OCI-LY1 (cell line): ENCODE measurements at regions not wholly inside any gene's neighbourhood (a gene's known extent, or its start where the extent isn't known, plus 50 kb on each side); places are given as distances from the start of the nearest gene placed in this dataset.

Experiments
- H2AFZ ChIP-seq: fragments of 200-600 bp; sonication (generic), shearing (Covaris generic); 2 replicates; pipeline ENCODE4 v1.6.0; 2014; ENCODE audit warnings: antibody characterized with exemption, mild to moderate bottlenecking, low read length
- H3F3A ChIP-seq: fragments of 200-600 bp; sonication (generic), shearing (Covaris generic); 2 replicates; pipeline ENCODE4 v1.6.0; 2014; ENCODE audit warnings: mild to moderate bottlenecking, antibody characterized with exemption, low read length, moderate library complexity; ENCODE audit not compliant: insufficient read depth
- H3K27ac ChIP-seq: fragments of 200-600 bp; sonication (generic); 2 replicates; pipeline ENCODE4 v1.5.1; 2014; ENCODE audit warnings: low read length, mixed run types, mild to moderate bottlenecking, low read depth; ENCODE audit not compliant: poor library complexity, severe bottlenecking
- H3K27me3 ChIP-seq: fragments of 200-600 bp; sonication (generic); 2 replicates; pipeline ENCODE4 v1.6.0; 2014; ENCODE audit warnings: antibody characterized with exemption, mild to moderate bottlenecking, low read length, moderate library complexity; ENCODE audit not compliant: insufficient read depth
- H3K36me3 ChIP-seq: fragments of 200-600 bp; sonication (generic); 2 replicates; pipeline ENCODE4 v1.6.1; 2014; ENCODE audit warnings: mild to moderate bottlenecking, antibody characterized with exemption, low read length, moderate library complexity, mixed read lengths; ENCODE audit not compliant: insufficient read depth
- H3K4me1 ChIP-seq: fragments of 200-600 bp; sonication (generic); 2 replicates; pipeline ENCODE4 v1.5.1; 2014; ENCODE audit warnings: mild to moderate bottlenecking, low read length, moderate library complexity; ENCODE audit not compliant: insufficient read depth, severe bottlenecking
- H3K4me2 ChIP-seq: fragments of 200-600 bp; sonication (generic), shearing (Covaris generic); 2 replicates; pipeline ENCODE4 v1.6.1; 2014; ENCODE audit warnings: low read length
- H3K4me3 ChIP-seq: fragments of 200-600 bp; sonication (generic); 2 replicates; pipeline ENCODE4 v1.5.1; 2014; ENCODE audit warnings: low read length, low read depth, mild to moderate bottlenecking, mixed read lengths; ENCODE audit not compliant: poor library complexity, severe bottlenecking
- H3K79me2 ChIP-seq: fragments of 200-600 bp; shearing (Covaris generic); 2 replicates; pipeline ENCODE4 v1.6.1; 2016; ENCODE audit warnings: mixed run types, low read length, mixed read lengths; ENCODE audit not compliant: insufficient read depth
- H3K9ac ChIP-seq: fragments of 200-600 bp; sonication (generic), shearing (Covaris generic); 2 replicates; pipeline ENCODE4 v1.6.1; 2014; ENCODE audit warnings: mild to moderate bottlenecking, low read length, mixed read lengths
- H3K9me2 ChIP-seq: fragments of 200-600 bp; sonication (generic), shearing (Covaris generic); 2 replicates; pipeline ENCODE4 v1.6.1; 2014; ENCODE audit warnings: low read depth, mild to moderate bottlenecking, low read length, mixed read lengths
- H3K9me3 ChIP-seq: fragments of 200-600 bp; shearing (Covaris generic); 2 replicates; pipeline ENCODE4 v1.6.1; 2014; ENCODE audit warnings: low read length, mixed read lengths
- H4K20me1 ChIP-seq: fragments of 200-600 bp; sonication (generic), shearing (Covaris generic); 2 replicates; pipeline ENCODE4 v1.6.0; 2016; ENCODE audit warnings: mild to moderate bottlenecking, low read length; ENCODE audit not compliant: insufficient read depth
- CTCF ChIP-seq: fragments of 200-600 bp; sonication (generic), shearing (Covaris generic); IDR thresholded peaks from 2 replicates; pipeline ENCODE4 v1.5.1; 2017; ENCODE audit warnings: mild to moderate bottlenecking, antibody characterized with exemption, low read length, moderate library complexity, mixed read lengths
- EZH2 ChIP-seq: fragments of 200-600 bp; sonication (generic), shearing (Covaris generic); IDR thresholded peaks from 2 replicates; pipeline ENCODE4 v1.8.0; 2017; ENCODE audit warnings: borderline replicate concordance, mixed run types, mild to moderate bottlenecking, antibody characterized with exemption, low read length, moderate library complexity, mixed read lengths

- no peak overlapping the region for H3K9ac ChIP-seq
- no peaks in the 10 kb centered on the region for H3K27me3 ChIP-seq
- H4K20me1 ChIP-seq, result no peaks in the 10 kb centered on the region
- H3K4me2 ChIP-seq, result no peak overlapping the region
- H3K4me3 ChIP-seq, result no peak overlapping the region
- TF ChIP-seq EZH2 (no peak), CTCF (no peak)
- H3K9me2 ChIP-seq, result no peaks in the 10 kb centered on the region
- no peaks in the 10 kb centered on the region for H3K36me3 ChIP-seq
- no peak overlapping the region for H2AFZ ChIP-seq
- no peaks in the 10 kb centered on the region for H3K4me1 ChIP-seq
- no peaks in the 10 kb centered on the region for H3F3A ChIP-seq
- H3K27ac ChIP-seq, result no peak overlapping the region
- no peaks in the 10 kb centered on the region for H3K9me3 ChIP-seq
- H3K79me2 ChIP-seq, result no peaks in the 10 kb centered on the region
These were observed 227.4 kb downstream of the SLC7A11 start for GRCh38 chr4:138014590-138015288.

DNA sequence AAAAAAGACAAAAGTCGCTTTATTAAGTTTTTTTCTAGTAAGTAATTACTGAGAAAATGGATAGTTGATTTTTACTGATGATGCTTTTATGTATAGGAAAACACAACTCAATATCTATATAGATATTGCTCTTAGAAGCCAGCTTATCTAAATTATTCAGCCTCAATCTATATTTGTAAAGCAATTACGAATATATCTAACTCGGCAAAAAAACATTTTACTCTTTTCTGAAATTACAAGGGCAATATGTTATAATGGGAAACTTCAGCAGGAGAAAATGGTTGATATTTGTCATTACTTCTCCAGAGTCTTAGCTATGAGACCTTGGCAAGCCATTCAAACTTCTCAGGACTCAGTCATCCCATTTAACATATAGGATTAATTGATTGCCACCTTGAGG lies 228.5 kb downstream of the SLC7A11 start:
- Histone ChIP-seq H3K4me3 (no peak overlapping the region), H3K36me3 (no peaks in the 10 kb centered on the region), H4K20me1 (no peaks in the 10 kb centered on the region), H2AFZ (no peak overlapping the region), H3K27ac (no peak overlapping the region), H3K9me3 (no peaks in the 10 kb centered on the region), H3K4me2 (no peak overlapping the region), H3K9ac (no peak overlapping the region), H3K79me2 (no peaks in the 10 kb centered on the region), H3K4me1 (no peaks in the 10 kb centered on the region), H3K9me2 (no peaks in the 10 kb centered on the region), H3K27me3 (no peaks in the 10 kb centered on the region), H3F3A (no peaks in the 10 kb centered on the region)
- TF ChIP-seq CTCF (no peak), EZH2 (no peak)

- no peak overlapping the region for H3K4me2 ChIP-seq
- no peaks in the 10 kb centered on the region for H3K4me1 ChIP-seq
- H3K27ac ChIP-seq, result no peak overlapping the region
- H2AFZ ChIP-seq, result no peak overlapping the region
- no peaks in the 10 kb centered on the region for H4K20me1 ChIP-seq
- H3K9ac ChIP-seq, result no peak overlapping the region
- TF ChIP-seq EZH2, result no peak
- TF ChIP-seq CTCF, result no peak
- H3F3A ChIP-seq, result no peaks in the 10 kb centered on the region
- no peaks in the 10 kb centered on the region for H3K27me3 ChIP-seq
- no peaks in the 10 kb centered on the region for H3K36me3 ChIP-seq
- H3K79me2 ChIP-seq, result no peaks in the 10 kb centered on the region
- no peak overlapping the region for H3K4me3 ChIP-seq
- H3K9me3 ChIP-seq, result no peaks in the 10 kb centered on the region
- H3K9me2 ChIP-seq, result no peaks in the 10 kb centered on the region
These were observed 231.5 kb downstream of the SLC7A11 start for GRCh38 chr4:138010639-138011038.
